ENCODE measurements at regions not wholly inside any gene's neighbourhood (a gene's known extent, or its start where the extent isn't known, plus 50 kb on each side); places are given as distances from the start of the nearest gene placed in this dataset.

GRCh38 chr5:8050616-8051175, 181.7 kb downstream of the MTRR start:
- no peak for DNase-seq

GRCh38 chr5:8053270-8053669, 184.3 kb downstream of the MTRR start:
- no peak for DNase-seq

GRCh38 chr5:8057769-8058168, 188.8 kb downstream of the MTRR start:
- DNase-seq, result no peak

GRCh38 chr5:8058616-8059190, 189.8 kb downstream of the MTRR start:
- DNase-seq, result peak; percentile 33

- DNase-seq, result no peak
Observed at GRCh38 chr5:8059337-8059736, 190.4 kb downstream of the MTRR start.

- DNase-seq, result no peak
Observed at GRCh38 chr5:8060235-8060952, 191.4 kb downstream of the MTRR start.

- no peak for DNase-seq
Observed at GRCh38 chr5:8060953-8061429, 192.0 kb downstream of the MTRR start.

GRCh38 chr5:8062521-8062920, 193.6 kb downstream of the MTRR start:
- DNase-seq, result no peak

GRCh38 chr5:8068078-8068477, 199.1 kb downstream of the MTRR start:
- DNase-seq, result no peak

- no peak for DNase-seq
Observed at GRCh38 chr5:8070138-8070537, 201.2 kb downstream of the MTRR start.

GRCh38 chr5:8079056-8079455, 210.1 kb downstream of the MTRR start:
- DNase-seq, result no peak

GRCh38 chr5:8081179-8081578, 212.2 kb downstream of the MTRR start:
- DNase-seq, result no peak

- DNase-seq, result no peak
Observed at GRCh38 chr5:8093669-8094068, 224.7 kb downstream of the MTRR start.

GRCh38 chr5:8094304-8094703, 225.4 kb downstream of the MTRR start:
- DNase-seq, result no peak

GRCh38 chr5:8097146-8097545, 228.2 kb downstream of the MTRR start:
- DNase-seq, result no peak

GRCh38 chr5:8098081-8098480, 229.1 kb downstream of the MTRR start:
- no peak for DNase-seq

GRCh38 chr5:8102714-8103113, 233.8 kb downstream of the MTRR start:
- DNase-seq, result no peak

GRCh38 chr5:8114597-8115266, 245.8 kb downstream of the MTRR start:
- DNase-seq, result no peak

- no peak for DNase-seq
Observed at GRCh38 chr5:8123559-8123958, 254.6 kb downstream of the MTRR start.

- DNase-seq, result no peak
Observed at GRCh38 chr5:8134609-8135008, 265.7 kb downstream of the MTRR start.

- no peak for DNase-seq
Observed at GRCh38 chr5:8135742-8136141, 266.8 kb downstream of the MTRR start.

GRCh38 chr5:8136271-8136670, 267.3 kb downstream of the MTRR start:
- no peak for DNase-seq

- no peak for DNase-seq
Observed at GRCh38 chr5:8137941-8138550, 269.1 kb downstream of the MTRR start.

- no peak for DNase-seq
Observed at GRCh38 chr5:8138884-8139283, 269.9 kb downstream of the MTRR start.

Data from SHP77 treated with DMSO at 0.1 percent for 48 hours (cell line).